SK-N-SH (cell line): ENCODE measurements at regions not wholly inside any gene's neighbourhood (a gene's known extent, or its start where the extent isn't known, plus 50 kb on each side); places are given as distances from the start of the nearest gene placed in this dataset.

Experiments used
- CTCF ChIA-PET: fragments of 300-600, 350-600 bp; formaldehyde crosslinking; extraction: SDS; loops from one replicate; lab custom pipeline; 2021; lab: Yijun Ruan, JAX
- POLR2A ChIA-PET: fragments of 350-600 bp; sonication (Branson Sonifier 250); formaldehyde crosslinking; extraction: SDS; loops from one replicate; lab custom pipeline; 2020; ENCODE audit warnings: antibody characterized with exemption, inconsistent platforms; lab: Yijun Ruan, JAX
- DNase-seq: peaks from one replicate; pipeline ENCODE4 v3.0.0; 2012
- H2AFZ ChIP-seq: fragments of 200-600 bp; sonication (generic); 2 replicates; pipeline ENCODE4 v1.8.1; 2016; ENCODE audit warnings: antibody characterized with exemption, mild to moderate bottlenecking, low read depth
- H3F3A ChIP-seq: fragments of 200-600 bp; sonication (generic); replicated peaks from 2 replicates; pipeline ENCODE3; 2016; ENCODE audit warnings: antibody characterized with exemption, mild to moderate bottlenecking; ENCODE audit not compliant: insufficient read depth
- H3K27ac ChIP-seq, 2 experiments: fragments of 200-500 bp in 1 of 2; fragments of 200-600 bp in 1 of 2; sonication (Bioruptor generic) in 1 of 2; sonication (generic), shearing (Covaris generic) in 1 of 2; 2 replicates each; pipeline versions ENCODE4 v1.5.1 to v1.6.1; 2014 to 2016; ENCODE audit warnings: low read depth in 2 of 2, inconsistent platforms in 1 of 2, low read length in 1 of 2, mild to moderate bottlenecking in 1 of 2, mixed read lengths in 1 of 2
- H3K27me3 ChIP-seq: fragments of 200-600 bp; sonication (generic), shearing (Covaris generic); 2 replicates; pipeline ENCODE4 v1.6.1; 2016; ENCODE audit warnings: mixed run types; ENCODE audit not compliant: insufficient read depth
- H3K36me3 ChIP-seq, 2 experiments: fragments of 200-500 bp in 1 of 2; fragments of 200-600 bp in 1 of 2; sonication (Bioruptor generic) in 1 of 2; sonication (generic) in 1 of 2; replicated peaks in 1 of 2; 2 replicates each; pipeline versions ENCODE3 to v1.5.1; 2014 to 2016; ENCODE audit warnings: low read length in 1 of 2, mild to moderate bottlenecking in 1 of 2; ENCODE audit not compliant: insufficient read depth in 2 of 2, control insufficient read depth in 1 of 2
- H3K4me1 ChIP-seq, 2 experiments: fragments of 200-500 bp in 1 of 2; fragments of 200-600 bp in 1 of 2; sonication (Bioruptor generic) in 1 of 2; sonication (generic), shearing (Covaris generic) in 1 of 2; 2 replicates each; pipeline versions ENCODE4 v1.5.1 to v1.6.1; 2014 to 2016; ENCODE audit warnings: low read depth in 1 of 2, low read length in 1 of 2, mixed run types in 1 of 2; ENCODE audit not compliant: insufficient read depth in 2 of 2, control insufficient read depth in 1 of 2
- H3K4me2 ChIP-seq: fragments of 200-600 bp; sonication (generic), shearing (Covaris generic); 2 replicates; pipeline ENCODE4 v1.6.1; 2017; ENCODE audit warnings: mixed run types
- H3K4me3 ChIP-seq, 2 experiments: fragments of 200-500 bp in 1 of 2; fragments of 200-600 bp in 1 of 2; sonication (Bioruptor generic) in 1 of 2; sonication (generic), shearing (Covaris generic) in 1 of 2; 2 replicates each; pipeline versions ENCODE4 v1.5.1 to v1.8.1; 2014 to 2016; ENCODE audit warnings: low read depth in 2 of 2, inconsistent platforms in 1 of 2, low read length in 1 of 2, mild to moderate bottlenecking in 1 of 2, mixed read lengths in 1 of 2, moderate library complexity in 1 of 2
- H3K79me2 ChIP-seq: fragments of 200-600 bp; sonication (generic); 2 replicates; pipeline ENCODE4 v1.8.1; 2017; ENCODE audit warnings: mild to moderate bottlenecking; ENCODE audit not compliant: insufficient read depth
- H3K9ac ChIP-seq: fragments of 200-600 bp; sonication (generic); 2 replicates; pipeline ENCODE4 v1.6.1; 2017; ENCODE audit warnings: mixed run types
- H3K9me2 ChIP-seq: fragments of 200-600 bp; sonication (generic); 2 replicates; pipeline ENCODE4 v1.6.1; 2017; ENCODE audit warnings: mixed run types
- H3K9me3 ChIP-seq: fragments of 200-600 bp; sonication (generic); 2 replicates; pipeline ENCODE4 v1.6.1; 2017; ENCODE audit warnings: mixed run types, mild to moderate bottlenecking, moderate library complexity
- H4K20me1 ChIP-seq: fragments of 200-600 bp; sonication (generic); 2 replicates; pipeline ENCODE4 v1.6.1; 2017; ENCODE audit warnings: mild to moderate bottlenecking, mixed run types; ENCODE audit not compliant: insufficient read depth
- ELF1 ChIP-seq: IDR thresholded peaks from 2 replicates; pipeline ENCODE4 v1.4.0; 2012
- EP300 ChIP-seq, 2 experiments: IDR thresholded peaks; 2 replicates each; pipeline versions ENCODE4 v1.4.0 to v1.6.1; 2012; ENCODE audit warnings: borderline replicate concordance in 1 of 2, low read depth in 1 of 2, low read length in 1 of 2
- FOSL2 ChIP-seq: IDR thresholded peaks from 2 replicates; pipeline ENCODE4 v1.4.0; 2012; ENCODE audit warnings: low read depth, mild to moderate bottlenecking, moderate library complexity, borderline replicate concordance
- GABPA ChIP-seq: IDR thresholded peaks from 2 replicates; pipeline ENCODE4 v1.4.0; 2012; ENCODE audit warnings: low read depth, mild to moderate bottlenecking
- GATA2 ChIP-seq: sonication (generic); formaldehyde crosslinking; IDR thresholded peaks from 2 replicates; pipeline ENCODE4 v1.5.0; 2020; ENCODE audit warnings: mild to moderate bottlenecking, missing genetic modification reagents
- JUND ChIP-seq: IDR thresholded peaks from 2 replicates; pipeline ENCODE4 v1.4.0; 2012
- MXI1 ChIP-seq: IDR thresholded peaks from 2 replicates; pipeline ENCODE4 v1.6.1; 2012; ENCODE audit warnings: mild to moderate bottlenecking, low read depth, low read length, improper control_type of control experiment
- NFIC ChIP-seq: IDR thresholded peaks from 2 replicates; pipeline ENCODE4 v1.4.0; 2012; ENCODE audit warnings: borderline replicate concordance
- PBX3 ChIP-seq: IDR thresholded peaks from 2 replicates; pipeline ENCODE4; 2012
- RAD21 ChIP-seq: IDR thresholded peaks from 2 replicates; pipeline ENCODE4 v1.6.1; 2012; ENCODE audit warnings: mild to moderate bottlenecking, low read length
- RCOR1 ChIP-seq: fragments of 150-350 bp; IDR thresholded peaks from 2 replicates; pipeline ENCODE4 v1.6.1; 2017; ENCODE audit warnings: antibody characterized with exemption, low read length
- REST ChIP-seq: IDR thresholded peaks from 2 replicates; pipeline ENCODE4 v1.6.1; 2012; ENCODE audit warnings: mild to moderate bottlenecking, low read depth, low read length, moderate library complexity
- SIN3A ChIP-seq: IDR thresholded peaks from 2 replicates; pipeline ENCODE4 v1.6.1; 2012; ENCODE audit warnings: low read depth, mild to moderate bottlenecking, low read length, moderate library complexity, borderline replicate concordance
- TAF1 ChIP-seq: IDR thresholded peaks from 2 replicates; pipeline ENCODE4 v1.6.1; 2012; ENCODE audit warnings: low read depth, mild to moderate bottlenecking, low read length, moderate library complexity, borderline replicate concordance
- TCF12 ChIP-seq: IDR thresholded peaks from 2 replicates; pipeline ENCODE4 v1.4.0; 2012
- TEAD4 ChIP-seq: IDR thresholded peaks from 2 replicates; pipeline ENCODE4 v1.4.0; 2012; ENCODE audit warnings: mild to moderate bottlenecking, borderline replicate concordance; ENCODE audit not compliant: insufficient read depth
- YY1 ChIP-seq: IDR thresholded peaks from 2 replicates; pipeline ENCODE4 v1.4.0; 2012; ENCODE audit warnings: low read depth, mild to moderate bottlenecking
- WGBS: methylation state at CpG from one replicate; pipeline ENCODE4 v1.1.6; 2017; ENCODE audit warnings: low lambda C conversion rate; 5-methylcytosine and 5-hydroxymethylcytosine counted together
- TF ChIP-seq, protein P1 (sequence below): fragments of 150-350 bp; IDR thresholded peaks from 2 replicates; pipeline ENCODE4 v1.6.1; 2017; ENCODE audit warnings: antibody characterized with exemption, low read length, low read depth, borderline replicate concordance

GRCh38 chr15:29611057-29611456 lies 211.2 kb downstream of the TJP1 start:
- TF ChIP-seq TCF12 (no peak), TAF1 (no peak), RCOR1 (no peak), FOSL2 (no peak), PBX3 (no peak), RAD21 (no peak), REST (no peak), GATA2 (CRISPR knock-in tag) (no peak), MXI1 (no peak), YY1 (no peak), TEAD4 (no peak), SIN3A (no peak), ELF1 (no peak), JUND (no peak), EP300 (IDR thresholded peaks at IDR 0.05; ENCODE audit: borderline replicate concordance in 1 of 2, low read depth in 1 of 2, low read length in 1 of 2) (no peak), GABPA (no peak), NFIC (no peak)
- TF ChIP-seq, protein P1, sequence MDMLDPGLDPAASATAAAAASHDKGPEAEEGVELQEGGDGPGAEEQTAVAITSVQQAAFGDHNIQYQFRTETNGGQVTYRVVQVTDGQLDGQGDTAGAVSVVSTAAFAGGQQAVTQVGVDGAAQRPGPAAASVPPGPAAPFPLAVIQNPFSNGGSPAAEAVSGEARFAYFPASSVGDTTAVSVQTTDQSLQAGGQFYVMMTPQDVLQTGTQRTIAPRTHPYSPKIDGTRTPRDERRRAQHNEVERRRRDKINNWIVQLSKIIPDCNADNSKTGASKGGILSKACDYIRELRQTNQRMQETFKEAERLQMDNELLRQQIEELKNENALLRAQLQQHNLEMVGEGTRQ, result no peak
- no peaks in the 10 kb centered on the region for H3K79me2 ChIP-seq
- no peaks in the 10 kb centered on the region for H3K36me3 ChIP-seq
- H3K27ac ChIP-seq, result no peak overlapping the region
- CTCF ChIA-PET, result no interaction called here
- H4K20me1 ChIP-seq, result no peaks in the 10 kb centered on the region
- H3K4me1 ChIP-seq, result peaks cover 0 to 12% of the 10 kb centered on the region in 2 experiments; a peak in 2 of 4 replicates
- no peaks in the 10 kb centered on the region for H3K27me3 ChIP-seq
- H3K9me2 ChIP-seq, result no peaks in the 10 kb centered on the region
- no peak overlapping the region for H3K9ac ChIP-seq
- no peaks in the 10 kb centered on the region for H3K9me3 ChIP-seq
- WGBS, result 28% methylated on average over 3 of the region's 3 CpGs
- POLR2A ChIA-PET, result no interaction called here
- DNase-seq, result no peak
- no peak overlapping the region for H3K4me3 ChIP-seq
- no peak overlapping the region for H3K4me2 ChIP-seq
- H2AFZ ChIP-seq, result no peak overlapping the region
- H3F3A ChIP-seq, result no peaks in the 10 kb centered on the region
